Stomach (tissue), 4 donors: ENCODE measurements at regions not wholly inside any gene's neighbourhood (a gene's known extent, or its start where the extent isn't known, plus 50 kb on each side); places are given as distances from the start of the nearest gene placed in this dataset.

Experiments
- EP300 ChIP-seq: sonication (generic); formaldehyde crosslinking; IDR thresholded peaks from one replicate; pipeline ENCODE4 v1.6.1; 2017; ENCODE audit warnings: antibody characterized with exemption
- POLR2A ChIP-seq, 4 donors: fragments of 450-650 bp; IDR thresholded peaks; one replicate each; pipeline ENCODE4 v1.6.1; 2016; ENCODE audit warnings: antibody characterized with exemption in 4 of 4, control low read depth in 2 of 4, mild to moderate bottlenecking in 1 of 4, moderate library complexity in 1 of 4
- POLR2AphosphoS5 ChIP-seq, 3 donors: sonication (generic); formaldehyde crosslinking; IDR thresholded peaks; one replicate each; pipeline ENCODE4 v1.6.1; 2016; ENCODE audit warnings: antibody characterized with exemption in 3 of 3
- TF ChIP-seq, protein P1 (sequence below), 7 experiments: fragments of 450-650 bp in 4 of 7; fragments of 200-600 bp in 3 of 7; sonication (generic) in 3 of 7; IDR thresholded peaks; one replicate each; pipeline ENCODE4 v1.5.1; 2016 to 2019; ENCODE audit warnings: antibody characterized with exemption in 7 of 7, control low read depth in 2 of 7, mild to moderate bottlenecking in 1 of 7

- TF ChIP-seq, protein P1, sequence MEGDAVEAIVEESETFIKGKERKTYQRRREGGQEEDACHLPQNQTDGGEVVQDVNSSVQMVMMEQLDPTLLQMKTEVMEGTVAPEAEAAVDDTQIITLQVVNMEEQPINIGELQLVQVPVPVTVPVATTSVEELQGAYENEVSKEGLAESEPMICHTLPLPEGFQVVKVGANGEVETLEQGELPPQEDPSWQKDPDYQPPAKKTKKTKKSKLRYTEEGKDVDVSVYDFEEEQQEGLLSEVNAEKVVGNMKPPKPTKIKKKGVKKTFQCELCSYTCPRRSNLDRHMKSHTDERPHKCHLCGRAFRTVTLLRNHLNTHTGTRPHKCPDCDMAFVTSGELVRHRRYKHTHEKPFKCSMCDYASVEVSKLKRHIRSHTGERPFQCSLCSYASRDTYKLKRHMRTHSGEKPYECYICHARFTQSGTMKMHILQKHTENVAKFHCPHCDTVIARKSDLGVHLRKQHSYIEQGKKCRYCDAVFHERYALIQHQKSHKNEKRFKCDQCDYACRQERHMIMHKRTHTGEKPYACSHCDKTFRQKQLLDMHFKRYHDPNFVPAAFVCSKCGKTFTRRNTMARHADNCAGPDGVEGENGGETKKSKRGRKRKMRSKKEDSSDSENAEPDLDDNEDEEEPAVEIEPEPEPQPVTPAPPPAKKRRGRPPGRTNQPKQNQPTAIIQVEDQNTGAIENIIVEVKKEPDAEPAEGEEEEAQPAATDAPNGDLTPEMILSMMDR (IDR thresholded peaks at IDR 0.05): no peak
- TF ChIP-seq POLR2A (IDR thresholded peaks at IDR 0.05) (no peak), POLR2AphosphoS5 (IDR thresholded peaks at IDR 0.05) (no peak), EP300 (no peak)
These were observed 85.7 kb downstream of the C13orf42 start for GRCh38 chr13:51025245-51025905.
